HG03575 (cell line): ENCODE measurements at regions not wholly inside any gene's neighbourhood (a gene's known extent, or its start where the extent isn't known, plus 50 kb on each side); places are given as distances from the start of the nearest gene placed in this dataset.
"Not testable (repeated sequence)": the region's sequence is repeated elsewhere in the genome, so short reads cannot be mapped to it uniquely, and the experiment has no call there.

Experiments used
- ATAC-seq: cut with Tn5 transposase; IDR thresholded peaks from one replicate; pipeline ENCODE4 v1.9.1; 2021; ENCODE audit not compliant: unreplicated experiment, insufficient number of reproducible peaks, low FRiP score; ENCODE audit errors: extremely low read depth

- no peak for ATAC-seq
Measured at GRCh38 chr12:58117201-58117600, 175.8 kb downstream of the ATP23 start.

- ATAC-seq: no peak
Measured at GRCh38 chr12:58117667-58118066, 176.3 kb downstream of the ATP23 start.

GRCh38 chr12:58125761-58126160, 184.4 kb downstream of the ATP23 start:
- not testable (repeated sequence) for ATAC-seq

GRCh38 chr12:58131986-58132755, 190.8 kb downstream of the ATP23 start:
- ATAC-seq: no peak

GRCh38 chr12:58138424-58138823, 197.1 kb downstream of the ATP23 start:
- ATAC-seq: no peak

- ATAC-seq: no peak
Measured at GRCh38 chr12:58139894-58140293, 198.5 kb downstream of the ATP23 start.

- no peak for ATAC-seq
Measured at GRCh38 chr12:58140395-58140794, 199.0 kb downstream of the ATP23 start.

GRCh38 chr12:58142991-58143390, 201.6 kb downstream of the ATP23 start:
- no peak for ATAC-seq

- ATAC-seq: no peak
Measured at GRCh38 chr12:58143498-58143995, 202.2 kb downstream of the ATP23 start.

GRCh38 chr12:58148405-58148804, 207.0 kb downstream of the ATP23 start:
- no peak for ATAC-seq

- ATAC-seq: no peak
Measured at GRCh38 chr12:58148976-58149375, 207.6 kb downstream of the ATP23 start.

- ATAC-seq: no peak
Measured at GRCh38 chr12:58154359-58154758, 213.0 kb downstream of the ATP23 start.

- no peak for ATAC-seq
Measured at GRCh38 chr12:58156697-58157096, 215.3 kb downstream of the ATP23 start.

GRCh38 chr12:58159941-58160340, 218.6 kb downstream of the ATP23 start:
- ATAC-seq: no peak

GRCh38 chr12:58161773-58162172, 220.4 kb downstream of the ATP23 start:
- ATAC-seq: no peak

- no peak for ATAC-seq
Measured at GRCh38 chr12:58163021-58163420, 221.7 kb downstream of the ATP23 start.

- no peak for ATAC-seq
Measured at GRCh38 chr12:58166643-58167042, 225.3 kb downstream of the ATP23 start.

- ATAC-seq: no peak
Measured at GRCh38 chr12:58167622-58168021, 226.3 kb downstream of the ATP23 start.

- no peak for ATAC-seq
Measured at GRCh38 chr12:58169826-58170225, 228.5 kb downstream of the ATP23 start.

GRCh38 chr12:58171914-58172313, 230.5 kb downstream of the ATP23 start:
- ATAC-seq: no peak
